Posterior vena cava (tissue), 2 donors: ENCODE measurements at regions not wholly inside any gene's neighbourhood (a gene's known extent, or its start where the extent isn't known, plus 50 kb on each side); places are given as distances from the start of the nearest gene placed in this dataset.

ENCODE experiments used
- DNase-seq: peaks from one replicate; pipeline ENCODE4 v3.0.0-alpha.2; 2020; ENCODE audit warnings: low spot score
- intact Hi-C, 2 donors: fragments of 100-400 bp; cut with DNase I; formaldehyde crosslinking; loops; one replicate each; pipeline versions ENCODE4 v1.14.1 to v1.14.2; 2022 to 2023
- donor health status: DM: yes; HTN: yes; CAD: no.
- donor health status: DM: yes; HTN: yes; CAD: no.

DNA sequence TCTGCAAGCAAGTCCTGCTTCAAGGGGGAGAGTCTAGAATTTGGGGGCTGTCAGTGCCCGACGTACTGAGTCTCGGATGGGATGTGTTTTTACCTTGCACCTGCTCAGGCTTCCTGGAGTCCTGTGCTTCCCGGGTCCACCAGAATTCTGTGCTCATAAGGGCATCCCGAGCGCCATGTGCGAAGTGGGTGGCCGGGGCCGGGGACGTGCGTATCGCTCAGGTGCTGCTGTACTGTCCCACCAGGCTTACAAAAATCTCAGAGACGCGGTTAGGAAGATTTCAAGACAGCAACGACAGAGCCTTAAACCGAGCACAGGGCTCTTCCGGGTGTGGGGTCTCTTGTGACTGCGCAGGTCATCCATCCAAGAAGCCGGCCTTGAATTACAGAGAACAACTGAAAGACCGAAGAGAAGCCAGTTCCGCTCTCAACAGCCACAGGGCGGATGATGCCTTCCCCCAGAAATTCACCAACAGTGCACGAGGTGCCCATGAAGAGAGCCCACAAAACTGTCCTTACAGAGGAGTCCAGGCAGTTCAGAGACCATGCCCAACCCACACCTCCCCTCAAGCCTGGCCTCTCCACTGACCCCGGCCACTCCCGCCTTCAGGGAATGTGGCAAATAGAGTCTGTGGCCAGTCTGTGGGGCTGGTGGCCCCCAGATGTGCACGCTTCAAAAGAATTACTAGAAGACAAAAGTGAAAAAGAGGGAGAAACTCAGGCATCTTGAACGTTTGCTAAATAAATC, 104.7 kb downstream of the PXDC1 start:
- DNase-seq = no peak
- intact Hi-C loops = no loop called here

DNA sequence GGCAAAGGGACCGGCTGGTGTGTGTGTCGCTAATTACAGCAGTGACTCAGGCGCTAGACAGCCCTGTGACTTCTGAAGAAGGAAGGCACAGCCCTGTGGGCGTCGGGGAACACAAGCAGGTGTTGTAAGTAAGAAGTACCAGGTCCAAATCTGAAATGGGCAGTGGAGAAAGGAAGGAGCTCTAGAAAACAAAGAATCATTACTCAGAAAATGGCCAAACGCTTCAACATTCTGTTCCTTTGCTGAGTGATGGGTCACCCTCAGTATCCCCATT, 106.8 kb downstream of the PXDC1 start:
- no peak for DNase-seq
- intact Hi-C loops = no loop called here

GRCh38 chr6:3643921-3644738, 107.4 kb downstream of the PXDC1 start:
- no peak for DNase-seq
- intact Hi-C loops = no loop called here

- no peak for DNase-seq
- intact Hi-C loops = loop anchor here in 1 of 2 donors (1.0 kb wide), 1 partner anchor 10 kb away; no protein-coding TSS in a partner anchor
Observed at GRCh38 chr6:3640868-3641267, 110.6 kb downstream of the PXDC1 start.

GRCh38 chr6:3638662-3639061, 112.9 kb downstream of the PXDC1 start:
- intact Hi-C loops = no loop called here
- DNase-seq = no peak

DNA sequence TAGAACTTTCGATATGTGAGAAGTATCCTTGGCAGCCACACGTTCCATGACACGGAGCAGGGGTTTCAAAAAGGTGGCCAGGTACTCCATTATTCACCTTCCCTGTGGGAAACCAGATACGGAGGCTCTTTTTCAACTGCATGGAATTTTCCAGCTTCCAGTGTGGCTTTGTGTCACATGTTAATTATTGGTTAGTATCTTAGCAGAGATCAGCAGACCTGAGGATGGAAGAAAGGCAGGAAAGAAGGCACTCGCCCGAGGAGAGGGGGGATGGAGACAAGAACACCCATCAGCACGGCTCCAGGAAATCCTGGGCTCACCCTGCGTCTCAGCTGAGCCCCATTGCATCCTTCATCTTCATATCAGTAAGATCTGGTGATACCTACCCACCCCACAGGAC, 115.5 kb downstream of the PXDC1 start:
- no peak for DNase-seq
- intact Hi-C loops = no loop called here

GRCh38 chr6:3635482-3635881, 116.0 kb downstream of the PXDC1 start:
- intact Hi-C loops = no loop called here

DNA sequence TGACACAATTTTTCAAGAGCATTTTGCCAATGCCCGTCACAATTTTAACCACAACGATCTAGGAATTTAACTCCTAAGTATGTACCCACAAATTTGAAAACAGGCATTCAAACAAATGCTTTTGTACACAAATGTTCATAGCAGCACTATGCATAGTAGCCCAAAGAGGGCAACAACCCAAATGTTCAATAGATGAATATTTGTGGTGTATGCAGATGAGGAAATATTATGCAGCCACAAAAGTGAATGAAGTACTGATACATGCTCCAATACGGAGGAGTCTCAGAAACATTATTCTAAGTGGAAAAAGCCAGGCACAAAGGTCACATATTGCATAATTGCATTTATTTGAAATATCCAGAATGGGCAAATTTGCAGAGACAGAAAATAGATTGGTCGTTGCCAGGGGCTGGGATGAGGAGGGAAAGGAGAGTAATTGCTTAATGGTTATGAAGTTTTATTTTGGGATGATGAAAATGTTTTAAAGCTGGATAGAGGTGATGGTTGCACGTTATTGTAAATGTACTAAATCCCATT, 117.2 kb downstream of the PXDC1 start:
- DNase-seq = no peak
- intact Hi-C loops = no loop called here

More at GRCh38 chr6:3635482-3635881, 116.0 kb downstream of the PXDC1 start:
- DNase-seq = no peak

DNA sequence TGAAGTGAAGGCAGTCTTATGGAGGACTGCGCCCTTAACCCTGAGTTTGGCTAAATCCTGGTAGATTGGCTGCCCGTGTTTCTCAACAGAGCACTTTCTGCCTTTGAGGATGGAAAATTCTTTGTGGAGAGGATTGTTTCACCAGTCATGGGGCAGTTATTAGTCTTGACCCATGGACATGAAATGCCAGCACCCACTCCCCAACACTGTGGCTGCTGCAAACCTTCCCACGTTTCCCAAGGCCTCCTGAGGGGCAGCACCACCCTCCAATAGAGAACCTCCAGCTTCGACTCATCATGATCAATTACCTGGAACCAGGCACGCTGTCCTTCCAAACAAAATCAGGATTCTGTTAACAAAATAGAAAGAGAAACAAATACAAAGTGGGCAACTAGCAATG, 117.8 kb downstream of the PXDC1 start:
- intact Hi-C loops = no loop called here

GRCh38 chr6:3631877-3632276, 119.6 kb downstream of the PXDC1 start:
- intact Hi-C loops = no loop called here
- DNase-seq = no peak

More for the DNA sequence above, 117.8 kb downstream of the PXDC1 start:
- DNase-seq = no peak

- intact Hi-C loops = no loop called here
Observed at GRCh38 chr6:3631186-3631585, 120.3 kb downstream of the PXDC1 start.

DNA sequence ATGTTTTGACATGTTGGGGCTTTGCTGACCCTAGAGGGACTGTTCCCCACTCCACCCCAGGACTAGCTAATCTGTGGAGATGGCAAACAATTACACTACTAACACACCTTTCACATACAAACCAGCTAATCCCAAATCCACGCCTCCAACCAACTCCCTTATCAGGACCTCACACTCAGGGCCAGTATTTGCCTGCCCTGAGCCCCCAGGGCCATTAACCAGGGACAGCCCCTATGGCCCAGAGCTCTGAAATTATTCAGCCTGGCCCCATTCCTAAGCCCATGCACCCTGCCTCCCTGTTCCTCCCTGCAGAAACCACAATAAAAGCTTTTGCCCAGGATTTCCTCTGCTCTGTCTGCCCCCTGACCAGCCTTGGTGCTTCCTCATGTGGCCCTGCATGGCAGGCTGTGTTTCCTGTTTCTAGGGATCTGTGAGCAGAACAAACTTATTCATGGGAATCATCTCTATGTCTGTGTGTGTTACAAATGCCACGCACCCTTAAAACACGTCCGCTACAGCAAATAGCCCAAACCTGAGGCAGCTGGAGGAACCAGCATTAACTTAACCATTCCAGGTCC, 121.2 kb downstream of the PXDC1 start:
- intact Hi-C loops = no loop called here
- peak; percentile 80 for DNase-seq

More at GRCh38 chr6:3631186-3631585, 120.3 kb downstream of the PXDC1 start:
- no peak for DNase-seq

GRCh38 chr6:3627956-3628835, 123.3 kb downstream of the PXDC1 start:
- peak; percentile 70 for DNase-seq
- intact Hi-C loops = no loop called here

DNA sequence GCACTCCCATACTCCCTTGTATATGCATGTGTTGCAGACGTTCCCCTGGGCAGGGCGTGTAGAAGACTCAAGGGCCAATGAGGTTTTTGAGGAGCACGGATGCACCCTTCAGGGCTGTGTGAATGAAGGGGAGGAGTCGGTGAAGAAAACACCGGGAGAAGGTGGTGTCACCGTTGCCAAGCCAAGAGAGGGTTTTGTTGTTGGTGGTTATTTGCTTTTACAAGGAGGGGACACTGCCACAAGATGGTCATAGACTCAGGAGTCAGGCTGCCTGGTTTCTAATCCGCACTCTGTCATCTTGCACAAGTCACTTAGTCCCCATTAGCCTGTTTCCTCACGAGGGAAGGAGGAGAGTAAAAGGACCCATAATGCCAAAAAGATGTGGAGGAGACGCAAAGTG, 124.0 kb downstream of the PXDC1 start:
- intact Hi-C loops = no loop called here
- peak; percentile 36 for DNase-seq

DNA sequence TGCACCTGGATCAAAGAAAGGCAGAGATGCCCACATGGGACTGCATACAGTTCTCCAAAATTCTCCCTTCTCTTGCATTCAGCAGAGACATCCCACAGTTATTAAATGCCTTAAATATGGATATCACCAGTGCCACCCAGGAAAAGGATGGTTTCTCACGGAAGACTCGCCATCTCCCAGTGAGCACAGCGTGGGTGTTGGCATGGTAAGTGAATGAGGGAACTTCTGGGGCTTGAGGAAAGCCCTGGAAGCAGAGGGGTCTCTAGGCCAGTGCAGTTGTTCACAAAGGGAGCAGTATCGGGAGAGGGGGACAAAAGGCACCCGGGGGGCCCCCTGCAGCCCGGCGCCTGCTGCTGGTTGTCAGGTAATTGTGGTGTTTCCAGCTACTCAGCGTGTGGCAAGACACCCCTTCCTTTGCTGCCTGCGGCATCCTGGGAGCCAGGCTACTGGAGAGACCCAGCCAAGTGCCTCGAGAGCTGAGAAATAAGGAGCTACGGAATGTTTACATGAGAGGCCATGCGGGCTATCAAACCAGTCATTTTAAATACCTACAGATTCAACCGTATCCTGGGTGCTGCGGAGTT, 125.4 kb downstream of the PXDC1 start:
- intact Hi-C loops = no loop called here
- peak; percentile 57 for DNase-seq

DNA sequence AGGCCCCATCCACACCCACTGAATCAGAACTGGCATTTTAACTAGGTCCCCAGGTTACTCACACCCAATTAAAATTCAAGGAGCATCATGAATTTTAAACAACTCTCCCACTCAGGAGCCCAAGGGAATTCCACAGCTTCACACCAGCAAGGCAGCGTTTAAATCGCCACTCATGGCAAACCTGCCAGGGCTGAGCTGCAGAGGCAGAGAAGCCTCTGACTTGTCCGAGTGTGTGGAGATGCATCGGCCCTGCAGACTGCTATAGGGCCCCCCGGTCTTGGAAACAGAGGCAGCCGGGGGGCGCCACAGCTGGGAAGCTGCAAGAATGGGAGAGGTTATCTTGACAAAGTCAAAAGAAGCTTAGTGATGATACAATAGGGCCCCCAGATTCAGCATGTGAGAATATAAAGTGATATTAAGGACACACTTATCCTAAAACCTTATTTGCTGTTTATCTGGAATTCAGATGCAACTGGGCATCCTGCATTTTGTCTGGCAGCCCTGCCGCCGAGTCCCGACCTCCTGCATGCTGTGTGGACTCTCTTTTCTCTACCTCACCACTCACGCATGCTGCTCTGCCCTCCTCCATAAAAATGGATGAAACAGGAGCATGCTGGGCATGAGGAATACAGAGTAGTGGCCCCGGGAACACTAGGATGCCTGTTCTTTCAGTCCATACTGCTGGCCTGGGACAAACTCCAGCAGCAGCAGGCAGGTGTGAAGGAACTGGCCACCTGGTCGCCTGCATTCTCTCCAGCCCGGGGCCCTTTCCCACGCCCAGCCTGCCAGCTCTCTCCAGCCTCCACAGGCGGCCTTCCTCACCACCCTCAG, 126.1 kb downstream of the PXDC1 start:
- peak; percentile 59 for DNase-seq
- intact Hi-C loops = no loop called here

GRCh38 chr6:3624250-3625136, 127.0 kb downstream of the PXDC1 start:
- intact Hi-C loops = no loop called here
- peak; percentile 36 for DNase-seq
